HCT116 (cell line): ENCODE measurements at regions not wholly inside any gene's neighbourhood (a gene's known extent, or its start where the extent isn't known, plus 50 kb on each side); places are given as distances from the start of the nearest gene placed in this dataset.

ENCODE experiments used
- EZH2 ChIP-seq: fragments of 200-600 bp; sonication (generic); IDR thresholded peaks from 2 replicates; pipeline ENCODE4 v1.6.1; 2017; ENCODE audit warnings: antibody characterized with exemption, mixed run types
- EZH2phosphoT487 ChIP-seq: fragments of 200-600 bp; IDR thresholded peaks from 2 replicates; pipeline ENCODE4 v1.6.1; 2018; ENCODE audit warnings: antibody characterized with exemption, borderline replicate concordance

DNA sequence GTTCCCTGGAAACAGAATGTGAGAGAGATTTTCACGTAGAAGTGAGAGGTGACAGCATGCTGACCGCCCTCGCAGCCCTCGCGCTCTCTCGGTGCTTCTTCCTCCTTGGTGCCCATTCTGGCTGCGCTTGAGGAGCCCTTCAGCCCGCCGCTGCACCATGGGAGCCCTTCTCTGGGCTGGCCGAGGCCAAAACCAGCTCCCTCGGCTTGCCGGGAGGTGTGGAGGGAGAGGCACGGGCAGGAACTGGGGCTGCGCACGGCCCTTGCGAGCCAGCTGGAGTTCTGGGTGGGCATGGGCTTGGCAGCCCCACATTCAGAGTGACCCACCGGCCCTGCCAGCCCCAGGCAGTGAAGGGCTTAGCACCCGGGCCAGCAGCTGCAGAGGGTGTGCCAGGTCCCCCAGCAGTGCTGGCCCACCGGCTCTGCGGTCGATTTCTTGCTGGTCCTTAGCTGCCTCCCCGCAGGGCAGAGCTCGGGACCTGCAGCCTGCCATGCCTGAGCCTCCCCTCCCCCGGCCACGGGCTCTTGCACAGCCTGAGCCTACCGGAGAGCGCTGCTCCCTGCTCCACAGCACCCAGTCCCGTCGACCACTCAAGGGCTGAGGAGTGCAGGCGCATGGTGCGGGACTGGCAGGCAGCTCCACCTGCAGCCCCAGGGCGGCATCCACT lies 888.7 kb upstream of the ZWINT start:
- no peak for TF ChIP-seq EZH2
- no peak for TF ChIP-seq EZH2phosphoT487
